ENCODE measurements at regions not wholly inside any gene's neighbourhood (a gene's known extent, or its start where the extent isn't known, plus 50 kb on each side); places are given as distances from the start of the nearest gene placed in this dataset.

GRCh38 chr13:78085434-78086225 is 167.0 kb upstream of the EDNRB start:
- no peak for TF ChIP-seq ZBTB7A (IDR thresholded peaks at IDR 0.05; ENCODE audit: low read depth)
- TF ChIP-seq TEAD4 (IDR thresholded peaks at IDR 0.05): no peak
- TF ChIP-seq MAX (IDR thresholded peaks at IDR 0.05): no peak
- no peak for TF ChIP-seq CEBPB (IDR thresholded peaks at IDR 0.05)
- no peak for TF ChIP-seq USF1 (IDR thresholded peaks at IDR 0.05)
- TF ChIP-seq EGR1 (IDR thresholded peaks at IDR 0.05): no peak
- no peak for TF ChIP-seq FOXM1 (IDR thresholded peaks at IDR 0.05; ENCODE audit: borderline replicate concordance, low read depth)
- TF ChIP-seq, protein P1, sequence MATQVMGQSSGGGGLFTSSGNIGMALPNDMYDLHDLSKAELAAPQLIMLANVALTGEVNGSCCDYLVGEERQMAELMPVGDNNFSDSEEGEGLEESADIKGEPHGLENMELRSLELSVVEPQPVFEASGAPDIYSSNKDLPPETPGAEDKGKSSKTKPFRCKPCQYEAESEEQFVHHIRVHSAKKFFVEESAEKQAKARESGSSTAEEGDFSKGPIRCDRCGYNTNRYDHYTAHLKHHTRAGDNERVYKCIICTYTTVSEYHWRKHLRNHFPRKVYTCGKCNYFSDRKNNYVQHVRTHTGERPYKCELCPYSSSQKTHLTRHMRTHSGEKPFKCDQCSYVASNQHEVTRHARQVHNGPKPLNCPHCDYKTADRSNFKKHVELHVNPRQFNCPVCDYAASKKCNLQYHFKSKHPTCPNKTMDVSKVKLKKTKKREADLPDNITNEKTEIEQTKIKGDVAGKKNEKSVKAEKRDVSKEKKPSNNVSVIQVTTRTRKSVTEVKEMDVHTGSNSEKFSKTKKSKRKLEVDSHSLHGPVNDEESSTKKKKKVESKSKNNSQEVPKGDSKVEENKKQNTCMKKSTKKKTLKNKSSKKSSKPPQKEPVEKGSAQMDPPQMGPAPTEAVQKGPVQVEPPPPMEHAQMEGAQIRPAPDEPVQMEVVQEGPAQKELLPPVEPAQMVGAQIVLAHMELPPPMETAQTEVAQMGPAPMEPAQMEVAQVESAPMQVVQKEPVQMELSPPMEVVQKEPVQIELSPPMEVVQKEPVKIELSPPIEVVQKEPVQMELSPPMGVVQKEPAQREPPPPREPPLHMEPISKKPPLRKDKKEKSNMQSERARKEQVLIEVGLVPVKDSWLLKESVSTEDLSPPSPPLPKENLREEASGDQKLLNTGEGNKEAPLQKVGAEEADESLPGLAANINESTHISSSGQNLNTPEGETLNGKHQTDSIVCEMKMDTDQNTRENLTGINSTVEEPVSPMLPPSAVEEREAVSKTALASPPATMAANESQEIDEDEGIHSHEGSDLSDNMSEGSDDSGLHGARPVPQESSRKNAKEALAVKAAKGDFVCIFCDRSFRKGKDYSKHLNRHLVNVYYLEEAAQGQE (IDR thresholded peaks at IDR 0.05; ENCODE audit: low read depth): no peak
- no peak for TF ChIP-seq TAF1 (IDR thresholded peaks at IDR 0.05; ENCODE audit: low read depth)
- TF ChIP-seq NFIC (IDR thresholded peaks at IDR 0.05): no peak
- no peak for TF ChIP-seq CREB1 (IDR thresholded peaks at IDR 0.05; ENCODE audit: low read depth)
- no peak for TF ChIP-seq TCF12 (IDR thresholded peaks at IDR 0.05; ENCODE audit: low read depth)

GRCh38 chr13:78084401-78084800 is 165.8 kb upstream of the EDNRB start:
- TF ChIP-seq MAX (IDR thresholded peaks at IDR 0.05): no peak
- TF ChIP-seq ZBTB7A (IDR thresholded peaks at IDR 0.05; ENCODE audit: low read depth): no peak
- no peak for TF ChIP-seq USF1 (IDR thresholded peaks at IDR 0.05)
- TF ChIP-seq FOXM1 (IDR thresholded peaks at IDR 0.05; ENCODE audit: borderline replicate concordance, low read depth): no peak
- TF ChIP-seq CEBPB (IDR thresholded peaks at IDR 0.05): no peak
- no peak for TF ChIP-seq YY1 (IDR thresholded peaks at IDR 0.05; ENCODE audit: low read depth)
- TF ChIP-seq NFIC (IDR thresholded peaks at IDR 0.05): no peak
- TF ChIP-seq TCF12 (IDR thresholded peaks at IDR 0.05; ENCODE audit: low read depth): no peak

DNA sequence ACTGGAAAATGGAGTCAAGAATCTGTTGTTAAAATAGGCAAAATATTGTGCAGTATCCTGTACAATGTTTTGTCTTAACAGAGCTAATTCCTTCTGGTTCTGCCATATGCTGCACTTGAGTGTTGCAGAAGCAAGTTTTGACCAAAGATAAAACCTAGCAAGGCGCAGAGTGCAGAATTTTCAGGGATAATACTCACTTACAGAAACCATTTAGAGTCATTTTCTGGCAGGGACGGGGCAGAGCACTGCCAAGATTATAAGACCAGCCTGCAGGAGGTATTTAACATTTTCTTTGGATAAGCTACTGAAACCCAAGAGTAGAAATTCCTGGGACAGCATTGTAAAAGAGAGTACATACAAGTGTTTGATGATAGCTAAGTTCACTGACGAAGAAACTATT is 159.5 kb upstream of the EDNRB start:
- TF ChIP-seq FOXM1 (IDR thresholded peaks at IDR 0.05; ENCODE audit: borderline replicate concordance, low read depth) (no peak), TCF12 (IDR thresholded peaks at IDR 0.05; ENCODE audit: low read depth) (no peak), EP300 (IDR thresholded peaks at IDR 0.05; ENCODE audit: borderline replicate concordance) (no peak), RAD21 (IDR thresholded peaks at IDR 0.05; ENCODE audit: low read depth) (no peak), ZBTB7A (IDR thresholded peaks at IDR 0.05; ENCODE audit: low read depth) (no peak), CREB1 (IDR thresholded peaks at IDR 0.05; ENCODE audit: low read depth) (no peak), CEBPB (IDR thresholded peaks at IDR 0.05) (no peak)
- TF ChIP-seq, protein P1 (IDR thresholded peaks at IDR 0.05; ENCODE audit: low read depth): no peak

GRCh38 chr13:78067290-78067689 is 148.7 kb upstream of the EDNRB start:
- no peak for TF ChIP-seq YY1 (IDR thresholded peaks at IDR 0.05; ENCODE audit: low read depth)
- no peak for TF ChIP-seq TEAD4 (IDR thresholded peaks at IDR 0.05)
- no peak for TF ChIP-seq CREB1 (IDR thresholded peaks at IDR 0.05; ENCODE audit: low read depth)
- TF ChIP-seq CEBPB (IDR thresholded peaks at IDR 0.05): no peak
- TF ChIP-seq, protein P1 (IDR thresholded peaks at IDR 0.05; ENCODE audit: low read depth): no peak
- TF ChIP-seq ZBTB7A (IDR thresholded peaks at IDR 0.05; ENCODE audit: low read depth): no peak
- no peak for TF ChIP-seq USF1 (IDR thresholded peaks at IDR 0.05)
- TF ChIP-seq RAD21 (IDR thresholded peaks at IDR 0.05; ENCODE audit: low read depth): no peak
- TF ChIP-seq EP300 (IDR thresholded peaks at IDR 0.05; ENCODE audit: borderline replicate concordance): no peak
- TF ChIP-seq TCF12 (IDR thresholded peaks at IDR 0.05; ENCODE audit: low read depth): no peak
- TF ChIP-seq EGR1 (IDR thresholded peaks at IDR 0.05): no peak
- no peak for TF ChIP-seq TAF1 (IDR thresholded peaks at IDR 0.05; ENCODE audit: low read depth)
- TF ChIP-seq FOXM1 (IDR thresholded peaks at IDR 0.05; ENCODE audit: borderline replicate concordance, low read depth): no peak
- no peak for TF ChIP-seq MAX (IDR thresholded peaks at IDR 0.05)
- TF ChIP-seq NFIC (IDR thresholded peaks at IDR 0.05): no peak
